Endothelial cell of umbilical vein (primary cell): ENCODE measurements at regions not wholly inside any gene's neighbourhood (a gene's known extent, or its start where the extent isn't known, plus 50 kb on each side); places are given as distances from the start of the nearest gene placed in this dataset.

Experiments
- BruUV-seq: library from RNA; stranded (reverse); fragments of 400-500 nt; replicated peaks from 2 replicates; lab custom pipeline; 2021; lab: Mats Ljungman, UMichigan
- CTCF ChIA-PET: fragments of 300-600, 350-600 bp; sonication (Branson Sonifier 250); formaldehyde crosslinking; loops from one replicate; lab custom pipeline; 2021; ENCODE audit warnings: antibody characterized with exemption, inconsistent platforms; lab: Charles Lee
- POLR2A ChIA-PET: fragments of 300-600, 350-600 bp; sonication (Branson Sonifier 250); formaldehyde crosslinking; loops from one replicate; lab custom pipeline; 2021; ENCODE audit warnings: antibody characterized with exemption, inconsistent platforms; lab: Charles Lee
- DNase-seq: peaks from one replicate; pipeline ENCODE4 v3.0.0-alpha.2; 2011; ENCODE audit warnings: low read depth, low spot score
- FAIRE-seq: peaks from 2 replicates; lab custom pipeline; 2011; peaks lifted over from hg19 to GRCh38; lab: Jason Lieb, UNC
- H2AFZ ChIP-seq: 2 replicates; pipeline ENCODE4 v1.6.0; 2012; ENCODE audit warnings: low read depth, low read length, control low read depth, inconsistent platforms
- H3K27ac ChIP-seq: 2 replicates; pipeline ENCODE4 v1.5.1; 2011; ENCODE audit warnings: low read depth, mild to moderate bottlenecking, control low read depth, low read length, moderate library complexity; ENCODE audit not compliant: insufficient read depth
- H3K27me3 ChIP-seq, 2 experiments: 2 replicates each; pipeline versions ENCODE4 v1.6.0 to v1.6.1; 2011; ENCODE audit warnings: low read length in 2 of 2, mixed read lengths in 1 of 2; ENCODE audit not compliant: control insufficient read depth in 2 of 2, insufficient read depth in 2 of 2
- H3K36me3 ChIP-seq, 2 experiments: 2 replicates in 1 of 2; 3 replicates in 1 of 2; pipeline ENCODE4 v1.5.1; 2011; ENCODE audit warnings: low read length in 2 of 2, mild to moderate bottlenecking in 1 of 2, moderate library complexity in 1 of 2; ENCODE audit not compliant: control insufficient read depth in 2 of 2, insufficient read depth in 2 of 2; ENCODE audit errors: extremely low read depth in 1 of 2
- H3K4me1 ChIP-seq: 3 replicates; pipeline ENCODE4 v1.5.1; 2011; ENCODE audit warnings: mild to moderate bottlenecking, low read length; ENCODE audit not compliant: control insufficient read depth, insufficient read depth; ENCODE audit errors: extremely low read depth
- H3K4me2 ChIP-seq: 2 replicates; pipeline ENCODE4 v1.6.1; 2011; ENCODE audit warnings: low read length, control low read depth, mixed read lengths; ENCODE audit not compliant: insufficient read depth
- H3K4me3 ChIP-seq, 3 experiments: fragments of 200-600 bp in 1 of 3; sonication (generic), shearing (Covaris generic) in 1 of 3; replicated peaks in 1 of 3; 2 replicates each; pipeline ENCODE4 v1.5.1; 2011 to 2016; ENCODE audit warnings: control low read depth in 3 of 3, low read length in 3 of 3, mild to moderate bottlenecking in 2 of 3, inconsistent platforms in 1 of 3, low read depth in 1 of 3, moderate library complexity in 1 of 3; ENCODE audit not compliant: insufficient read depth in 1 of 3
- H3K79me2 ChIP-seq: 2 replicates; pipeline ENCODE4 v1.6.0; 2012; ENCODE audit warnings: low read length, inconsistent platforms; ENCODE audit not compliant: control insufficient read depth, insufficient read depth
- H3K9ac ChIP-seq: replicated peaks from 2 replicates; pipeline ENCODE3; 2011; ENCODE audit warnings: low read length, control low read depth; ENCODE audit not compliant: insufficient read depth; ENCODE audit errors: extremely low read depth
- H3K9me1 ChIP-seq: replicated peaks from 3 replicates; pipeline ENCODE4 v1.6.0; 2011; ENCODE audit warnings: mild to moderate bottlenecking, low read length; ENCODE audit not compliant: control insufficient read depth, insufficient read depth; ENCODE audit errors: extremely low read depth
- H3K9me3 ChIP-seq: replicated peaks from 2 replicates; pipeline ENCODE4 v1.5.1; 2012; ENCODE audit warnings: low read length, inconsistent platforms; ENCODE audit not compliant: control insufficient read depth, insufficient read depth
- H4K20me1 ChIP-seq: replicated peaks from 2 replicates; pipeline ENCODE3; 2011; ENCODE audit warnings: mild to moderate bottlenecking, low read length; ENCODE audit not compliant: control insufficient read depth, insufficient read depth; ENCODE audit errors: extremely low read depth
- CTCF ChIP-seq, 2 donors: IDR thresholded peaks; 1 replicate in 1 of 2; 2 replicates in 1 of 2; pipeline ENCODE4 v1.5.1; 2011; ENCODE audit warnings: low read length in 2 of 2, mild to moderate bottlenecking in 2 of 2, moderate library complexity in 2 of 2, control low read depth in 1 of 2, inconsistent platforms in 1 of 2, low read depth in 1 of 2; ENCODE audit not compliant: insufficient read depth in 1 of 2; ENCODE audit errors: extremely low read depth in 1 of 2
- EZH2 ChIP-seq: IDR thresholded peaks from 2 replicates; pipeline ENCODE4 v1.6.1; 2012; ENCODE audit warnings: borderline replicate concordance, low read depth, mild to moderate bottlenecking, moderate library complexity, low read length, inconsistent platforms; ENCODE audit not compliant: severe bottlenecking
- FOS ChIP-seq: IDR thresholded peaks from 2 replicates; pipeline ENCODE4 v1.6.1; 2011; ENCODE audit warnings: mild to moderate bottlenecking, low read length, moderate library complexity, borderline replicate concordance; ENCODE audit not compliant: insufficient read depth
- GATA2 ChIP-seq: IDR thresholded peaks from 2 replicates; pipeline ENCODE4 v1.7.0; 2011; ENCODE audit warnings: low read depth, mild to moderate bottlenecking, moderate library complexity, mixed read lengths, low read length; ENCODE audit not compliant: insufficient read length, insufficient read depth
- JUN ChIP-seq: IDR thresholded peaks from 2 replicates; pipeline ENCODE4 v1.6.1; 2011; ENCODE audit warnings: borderline replicate concordance, low read depth; ENCODE audit not compliant: insufficient read length, insufficient read depth
- MAX ChIP-seq: IDR thresholded peaks from 2 replicates; pipeline ENCODE4 v1.6.1; 2011; ENCODE audit not compliant: insufficient read depth, insufficient read length
- MYC ChIP-seq: IDR thresholded peaks from one replicate; pipeline ENCODE4 v1.6.1; 2011; ENCODE audit warnings: mild to moderate bottlenecking, low read depth, low read length
- POLR2A ChIP-seq: IDR thresholded peaks from 2 replicates; pipeline ENCODE4 v1.6.1; 2012; ENCODE audit warnings: low read depth, mild to moderate bottlenecking, control low read depth, low read length
- POLR2AphosphoS5 ChIP-seq: IDR thresholded peaks from 2 replicates; pipeline ENCODE4 v1.6.1; 2012; ENCODE audit warnings: low read depth, mild to moderate bottlenecking, control low read depth, low read length, moderate library complexity; ENCODE audit not compliant: insufficient read depth
- dilution Hi-C: fragments of 300-500 bp; cut with MboI; formaldehyde crosslinking; loops from one replicate; pipeline ENCODE4 v1.15.0; 2019; ENCODE audit warnings: low sequenced_read_pairs; ENCODE audit not compliant: extremely low pct_ligation_motif_present
- intact Hi-C: fragments of 100-400 bp; cut with micrococcal nuclease; formaldehyde crosslinking; loops from one replicate; pipeline ENCODE4 v1.10.0; 2022

- Histone ChIP-seq H3K9me1 (no peaks in the 10 kb centered on the region), H4K20me1 (no peaks in the 10 kb centered on the region), H3K4me1 (no peaks in the 10 kb centered on the region), H3K27ac (no peak overlapping the region), H3K79me2 (no peaks in the 10 kb centered on the region), H3K9me3 (no peaks in the 10 kb centered on the region), H3K4me3 (no peak overlapping the region), H3K27me3 (no peaks in the 10 kb centered on the region), H3K9ac (no peak overlapping the region), H3K36me3 (no peaks in the 10 kb centered on the region), H2AFZ (no peak overlapping the region), H3K4me2 (no peak overlapping the region)
- POLR2A ChIA-PET = no interaction called here
- intact Hi-C loops = no loop called here
- dilution Hi-C loops = no loop called here
- TF ChIP-seq FOS (no peak), POLR2AphosphoS5 (no peak), MYC (no peak), MAX (no peak), CTCF (IDR thresholded peaks at IDR 0.05; ENCODE audit: extremely low read depth in 1 of 2, insufficient read depth in 1 of 2, low read depth in 1 of 2, low read length in 2 of 2) (no peak), JUN (no peak), POLR2A (no peak), GATA2 (no peak), EZH2 (no peak)
- no TSS peak for BruUV-seq
- DNase-seq (no peak), FAIRE-seq (no peak)
- CTCF ChIA-PET = no interaction called here
These were observed 399.3 kb downstream of the GPM6A start for GRCh38 chr4:175412746-175413145.
